HCT116 (cell line): ENCODE measurements at regions not wholly inside any gene's neighbourhood (a gene's known extent, or its start where the extent isn't known, plus 50 kb on each side); places are given as distances from the start of the nearest gene placed in this dataset.
"Not testable (repeated sequence)": the region's sequence is repeated elsewhere in the genome, so short reads cannot be mapped to it uniquely, and the experiment has no call there.

ENCODE experiments used
- ATAC-seq: fragments of 200-7000 bp; cut with Tn5 transposase; 2 replicates; pipeline ENCODE4 v1.9.1; 2020; ENCODE audit warnings: mild to moderate bottlenecking, moderate library complexity
- BruUV-seq: library from RNA; stranded (reverse); fragments of 400-500 nt; replicated peaks from 2 replicates; lab custom pipeline; 2021; lab: Mats Ljungman, UMichigan
- CTCF ChIA-PET: fragments of 300-600 bp; sonication (Branson Sonifier 250); formaldehyde crosslinking; loops from one replicate; lab custom pipeline; 2021; ENCODE audit warnings: antibody characterized with exemption; lab: Charles Lee
- POLR2A ChIA-PET: fragments of 300-600, 350-600 bp; sonication (Branson Sonifier 250); formaldehyde crosslinking; loops from one replicate; lab custom pipeline; 2021; ENCODE audit warnings: antibody characterized with exemption; lab: Charles Lee
- RAD21 ChIA-PET, 2 experiments: fragments of 300-600 bp; sonication (Branson Sonifier 250); formaldehyde crosslinking; loops; one replicate each; lab custom pipeline; 2023; ENCODE audit warnings: low total read pairs in 2 of 2; ENCODE audit not compliant: uncharacterized antibody in 2 of 2, unreplicated experiment in 2 of 2, low non-redundant PET in 1 of 2; lab: Charles Lee
- DNase-seq: peaks from one replicate; pipeline ENCODE4 v3.0.0-alpha.2; 2010; ENCODE audit warnings: low read depth, low spot score
- H2AFZ ChIP-seq: fragments of 200-600 bp; shearing (Covaris generic), sonication (generic); 2 replicates; pipeline ENCODE4 v1.6.1; 2017; ENCODE audit warnings: low read depth, mixed run types, mixed read lengths, antibody characterized with exemption, low read length; ENCODE audit not compliant: poor library complexity, severe bottlenecking
- H3K27ac ChIP-seq: 2 replicates; pipeline ENCODE4 v1.5.1; 2012; ENCODE audit warnings: low read depth, low read length
- H3K27me3 ChIP-seq: fragments of 200-600 bp; sonication (generic); 2 replicates; pipeline ENCODE4 v1.6.1; 2016; ENCODE audit warnings: mixed run types, low read length, mixed read lengths; ENCODE audit not compliant: insufficient read depth
- H3K36me3 ChIP-seq, 2 experiments: fragments of 200-500 bp in 1 of 2; fragments of 200-600 bp in 1 of 2; sonication (Bioruptor generic) in 1 of 2; sonication (generic) in 1 of 2; 2 replicates each; pipeline versions ENCODE4 v1.5.1 to v1.6.1; 2014 to 2016; ENCODE audit warnings: low read length in 2 of 2, inconsistent platforms in 1 of 2, mixed read lengths in 1 of 2, mixed run types in 1 of 2; ENCODE audit not compliant: insufficient read depth in 2 of 2, control insufficient read depth in 1 of 2
- H3K4me1 ChIP-seq, 2 experiments: fragments of 200-600 bp in 1 of 2; sonication (generic) in 1 of 2; 2 replicates each; pipeline versions ENCODE4 v1.5.1 to v1.6.1; 2012 to 2017; ENCODE audit warnings: low read length in 2 of 2, inconsistent platforms in 1 of 2, mild to moderate bottlenecking in 1 of 2, mixed read lengths in 1 of 2, mixed run types in 1 of 2, moderate library complexity in 1 of 2; ENCODE audit not compliant: insufficient read depth in 2 of 2, control insufficient read depth in 1 of 2
- H3K4me2 ChIP-seq: fragments of 200-600 bp; sonication (generic); 2 replicates; pipeline ENCODE4 v1.6.1; 2017; ENCODE audit warnings: mixed run types, low read length, mixed read lengths
- H3K4me3 ChIP-seq, 2 experiments: fragments of 200-600 bp in 1 of 2; sonication (generic) in 1 of 2; replicated peaks in 1 of 2; 2 replicates each; pipeline ENCODE4 v1.5.1; 2011 to 2016; ENCODE audit warnings: low read length in 2 of 2, control low read depth in 1 of 2, low read depth in 1 of 2, mild to moderate bottlenecking in 1 of 2, mixed read lengths in 1 of 2, mixed run types in 1 of 2
- H3K79me2 ChIP-seq: fragments of 200-600 bp; sonication (generic); 2 replicates; pipeline ENCODE4 v1.6.1; 2017; ENCODE audit warnings: mild to moderate bottlenecking, mixed run types, low read length, moderate library complexity, mixed read lengths; ENCODE audit not compliant: insufficient read depth
- H3K9ac ChIP-seq: fragments of 200-600 bp; sonication (generic); 2 replicates; pipeline ENCODE4 v1.6.1; 2016; ENCODE audit warnings: low read length, mixed read lengths
- H3K9me2 ChIP-seq: fragments of 200-600 bp; sonication (generic), shearing (Covaris generic); 2 replicates; pipeline ENCODE4 v1.6.1; 2017; ENCODE audit warnings: mixed run types, mild to moderate bottlenecking, moderate library complexity; ENCODE audit not compliant: insufficient read depth
- H3K9me3 ChIP-seq, 2 experiments: fragments of 200-500 bp in 1 of 2; fragments of 200-600 bp in 1 of 2; sonication (Bioruptor generic) in 1 of 2; sonication (generic) in 1 of 2; 2 replicates each; pipeline ENCODE4 v1.6.1; 2014 to 2017; ENCODE audit warnings: low read length in 2 of 2, mixed read lengths in 2 of 2, inconsistent platforms in 1 of 2, low read depth in 1 of 2, mild to moderate bottlenecking in 1 of 2, mixed run types in 1 of 2, moderate library complexity in 1 of 2; ENCODE audit not compliant: control insufficient read depth in 1 of 2, insufficient read depth in 1 of 2
- H4K20me1 ChIP-seq: fragments of 200-600 bp; sonication (generic), shearing (Covaris generic); 2 replicates; pipeline ENCODE4 v1.6.1; 2017; ENCODE audit warnings: mixed run types, mild to moderate bottlenecking, moderate library complexity; ENCODE audit not compliant: insufficient read depth
- intact Hi-C: fragments of 100-400 bp; cut with micrococcal nuclease; formaldehyde crosslinking; loops from 2 replicates; pipeline ENCODE4 v1.10.0; 2022

- CTCF ChIA-PET, H2AFZ ChIP-seq, intact Hi-C loops, H3K4me2 ChIP-seq, POLR2A ChIA-PET, BruUV-seq, H3K79me2 ChIP-seq, DNase-seq, H3K27ac ChIP-seq, H3K9me2 ChIP-seq, H4K20me1 ChIP-seq, H3K27me3 ChIP-seq, ATAC-seq, H3K4me3 ChIP-seq, H3K9ac ChIP-seq, H3K4me1 ChIP-seq, H3K36me3 ChIP-seq, RAD21 ChIA-PET: not testable (repeated sequence)
- peaks cover 33 to 34% of the 10 kb centered on the region in 2 experiments; a peak in 3 of 4 replicates for H3K9me3 ChIP-seq
Observed at GRCh38 chr1:224011751-224012150, 102.2 kb upstream of the FBXO28 start.

- CTCF ChIA-PET, POLR2A ChIA-PET: not testable (repeated sequence)
- H3K9me3 ChIP-seq, result peaks cover 33 to 34% of the 10 kb centered on the region in 2 experiments; a peak in 3 of 4 replicates
Observed at GRCh38 chr1:224011153-224011552, 102.8 kb upstream of the FBXO28 start.

GRCh38 chr1:224005973-224006372, 107.9 kb upstream of the FBXO28 start:
- H3K27ac ChIP-seq, H3K9ac ChIP-seq, H3K79me2 ChIP-seq, H3K9me2 ChIP-seq, BruUV-seq, CTCF ChIA-PET, H2AFZ ChIP-seq, H3K4me3 ChIP-seq, H4K20me1 ChIP-seq, H3K9me3 ChIP-seq, POLR2A ChIA-PET, ATAC-seq, H3K4me2 ChIP-seq, DNase-seq, H3K36me3 ChIP-seq, H3K27me3 ChIP-seq, H3K4me1 ChIP-seq, intact Hi-C loops, RAD21 ChIA-PET: not testable (repeated sequence)

More at GRCh38 chr1:224011153-224011552, 102.8 kb upstream of the FBXO28 start:
- H3K9me2 ChIP-seq, BruUV-seq, H3K4me1 ChIP-seq, RAD21 ChIA-PET, H3K27me3 ChIP-seq, H4K20me1 ChIP-seq, DNase-seq, H3K4me3 ChIP-seq, H3K9ac ChIP-seq, H3K4me2 ChIP-seq, H2AFZ ChIP-seq, ATAC-seq, H3K79me2 ChIP-seq, intact Hi-C loops, H3K27ac ChIP-seq, H3K36me3 ChIP-seq: not testable (repeated sequence)
